Testis (tissue), 2 donors: ENCODE measurements at regions not wholly inside any gene's neighbourhood (a gene's known extent, or its start where the extent isn't known, plus 50 kb on each side); places are given as distances from the start of the nearest gene placed in this dataset.

Source experiments
- DNase-seq: peaks from one replicate; pipeline ENCODE4 v3.0.0-alpha.2; 2019
- H3K27ac ChIP-seq, 2 donors: fragments of 200-600 bp; sonication (generic); one replicate each; pipeline ENCODE4 v1.5.1; 2019
- H3K27me3 ChIP-seq: fragments of 200-600 bp; sonication (generic); one replicate; pipeline ENCODE4 v1.5.1; 2019
- H3K36me3 ChIP-seq: fragments of 200-600 bp; sonication (generic); one replicate; pipeline ENCODE4 v1.5.1; 2017; ENCODE audit warnings: low read depth; ENCODE audit errors: missing control alignments
- H3K4me1 ChIP-seq: fragments of 200-600 bp; sonication (generic); one replicate; pipeline ENCODE4 v1.5.1; 2019
- H3K4me3 ChIP-seq, 2 donors: fragments of 200-600 bp; sonication (generic); one replicate each; pipeline ENCODE4 v1.5.1; 2017 to 2019
- H3K9me3 ChIP-seq: fragments of 200-600 bp; sonication (generic); one replicate; pipeline ENCODE4 v1.5.1; 2017
- POLR2A ChIP-seq: fragments of 450-650 bp; IDR thresholded peaks from one replicate; pipeline ENCODE4 v1.6.1; 2017; ENCODE audit warnings: antibody characterized with exemption, mild to moderate bottlenecking, moderate library complexity
- WGBS, 2 donors: methylation state at CpG; one replicate each; pipeline ENCODE4 v1.1.5; 2018; 5-methylcytosine and 5-hydroxymethylcytosine counted together
- intact Hi-C: fragments of 100-400 bp; cut with DNase I; formaldehyde crosslinking; loops from one replicate; pipeline ENCODE4 v1.15.1; 2023; ENCODE audit warnings: low total_unique reads
- TF ChIP-seq, protein P1 (sequence below), 3 experiments: fragments of 450-650 bp in 2 of 3; fragments of 200-600 bp in 1 of 3; sonication (generic) in 1 of 3; IDR thresholded peaks; one replicate each; pipeline ENCODE4 v1.5.1; 2016 to 2019; ENCODE audit warnings: antibody characterized with exemption in 3 of 3, mild to moderate bottlenecking in 2 of 3, moderate library complexity in 1 of 3

DNA sequence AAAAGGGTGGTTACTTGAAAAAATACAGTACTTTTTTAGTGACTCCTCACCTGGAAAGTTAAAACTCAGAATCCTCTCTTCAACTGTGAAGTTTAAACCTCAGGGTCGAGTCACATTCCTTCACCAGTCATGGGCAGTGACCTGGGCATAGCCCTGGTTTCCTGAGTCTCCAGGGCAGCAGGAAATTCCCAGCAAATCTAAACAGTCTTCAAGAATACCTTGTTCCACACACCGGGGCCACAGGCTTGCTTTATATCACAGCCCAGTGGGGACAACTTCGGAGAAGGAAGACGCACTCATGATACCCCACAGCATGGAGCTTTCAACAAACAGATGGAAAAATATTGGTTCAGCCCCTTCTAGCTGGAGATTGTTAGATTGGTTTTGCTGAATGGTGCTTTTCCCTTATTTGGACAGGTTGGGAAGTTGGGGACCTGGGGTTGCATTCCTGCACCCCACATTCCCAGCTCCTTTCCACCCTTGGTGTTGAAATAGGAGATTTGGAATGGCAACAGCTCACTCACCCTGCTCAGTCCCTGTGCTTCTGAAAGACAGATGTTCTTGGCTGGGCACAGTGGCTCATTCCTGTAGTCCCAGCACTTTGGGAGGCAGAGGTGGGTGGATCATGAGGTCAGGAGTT lies 113.0 kb upstream of the TMEM170B start:
- peaks cover 41% of the 10 kb centered on the region for H3K4me1 ChIP-seq
- no peaks in the 10 kb centered on the region for H3K9me3 ChIP-seq
- H3K27me3 ChIP-seq, result no peaks in the 10 kb centered on the region
- intact Hi-C loops, result no loop called here
- WGBS, 2 donors, result 61 to 74% methylated on average over 4 of the region's 4 CpGs
- DNase-seq, result no peak
- H3K27ac ChIP-seq, result no peak overlapping the region
- H3K4me3 ChIP-seq, result no peak overlapping the region
- no peaks in the 10 kb centered on the region for H3K36me3 ChIP-seq
- TF ChIP-seq, protein P1, sequence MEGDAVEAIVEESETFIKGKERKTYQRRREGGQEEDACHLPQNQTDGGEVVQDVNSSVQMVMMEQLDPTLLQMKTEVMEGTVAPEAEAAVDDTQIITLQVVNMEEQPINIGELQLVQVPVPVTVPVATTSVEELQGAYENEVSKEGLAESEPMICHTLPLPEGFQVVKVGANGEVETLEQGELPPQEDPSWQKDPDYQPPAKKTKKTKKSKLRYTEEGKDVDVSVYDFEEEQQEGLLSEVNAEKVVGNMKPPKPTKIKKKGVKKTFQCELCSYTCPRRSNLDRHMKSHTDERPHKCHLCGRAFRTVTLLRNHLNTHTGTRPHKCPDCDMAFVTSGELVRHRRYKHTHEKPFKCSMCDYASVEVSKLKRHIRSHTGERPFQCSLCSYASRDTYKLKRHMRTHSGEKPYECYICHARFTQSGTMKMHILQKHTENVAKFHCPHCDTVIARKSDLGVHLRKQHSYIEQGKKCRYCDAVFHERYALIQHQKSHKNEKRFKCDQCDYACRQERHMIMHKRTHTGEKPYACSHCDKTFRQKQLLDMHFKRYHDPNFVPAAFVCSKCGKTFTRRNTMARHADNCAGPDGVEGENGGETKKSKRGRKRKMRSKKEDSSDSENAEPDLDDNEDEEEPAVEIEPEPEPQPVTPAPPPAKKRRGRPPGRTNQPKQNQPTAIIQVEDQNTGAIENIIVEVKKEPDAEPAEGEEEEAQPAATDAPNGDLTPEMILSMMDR (IDR thresholded peaks at IDR 0.05), result no peak

DNA sequence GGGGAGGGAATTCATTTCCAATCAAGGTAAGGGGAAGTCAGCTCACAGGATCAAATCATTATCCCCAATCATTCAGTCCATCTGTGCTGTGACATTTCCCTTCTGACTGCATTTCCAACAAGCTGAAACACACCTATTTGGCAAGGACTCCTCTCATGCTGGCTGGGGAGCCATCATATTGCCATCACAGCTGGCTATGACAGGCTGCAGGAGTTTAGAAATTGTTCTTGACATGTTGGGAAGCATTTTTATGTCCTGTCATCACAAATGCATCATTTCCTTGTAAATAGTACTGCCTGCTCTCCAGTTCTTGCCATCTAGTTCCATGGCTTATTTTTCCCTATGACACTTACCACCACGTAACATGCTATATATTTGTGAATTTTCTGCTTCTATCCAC lies 113.9 kb upstream of the TMEM170B start:
- intact Hi-C loops, result no loop called here
- TF ChIP-seq, protein P1 (IDR thresholded peaks at IDR 0.05), result no peak
- no peak for TF ChIP-seq POLR2A
- Histone ChIP-seq H3K36me3 (no peaks in the 10 kb centered on the region), H3K4me1 (peaks cover 33% of the 10 kb centered on the region), H3K27me3 (no peaks in the 10 kb centered on the region), H3K4me3 (no peak overlapping the region), H3K27ac (peak overlapping the region in 1 of 2 donors; percentile 29), H3K9me3 (no peaks in the 10 kb centered on the region)
- 95 to 100% methylated on average over 1 of the region's 1 CpG for WGBS, 2 donors
- no peak for DNase-seq

DNA sequence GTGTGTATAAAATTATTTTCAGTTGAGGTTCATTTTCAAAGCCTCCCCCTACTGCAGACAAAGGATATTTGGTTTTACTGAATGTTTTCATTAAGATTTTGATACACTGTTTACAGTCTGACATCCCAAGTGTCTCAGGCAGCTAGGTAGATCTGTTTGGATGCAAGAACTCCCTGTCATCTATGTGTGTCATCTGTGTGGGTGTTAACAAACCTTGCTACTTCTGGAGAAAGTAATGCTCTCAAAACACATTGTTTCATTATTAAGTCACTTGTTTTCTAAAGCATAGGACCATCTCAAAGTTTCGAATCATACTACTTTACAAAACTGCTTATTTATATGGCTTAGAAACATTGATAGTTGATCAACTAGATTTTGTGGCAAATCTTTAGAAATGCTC lies 114.5 kb upstream of the TMEM170B start:
- 58 to 71% methylated on average over 1 of the region's 1 CpG for WGBS, 2 donors

DNA sequence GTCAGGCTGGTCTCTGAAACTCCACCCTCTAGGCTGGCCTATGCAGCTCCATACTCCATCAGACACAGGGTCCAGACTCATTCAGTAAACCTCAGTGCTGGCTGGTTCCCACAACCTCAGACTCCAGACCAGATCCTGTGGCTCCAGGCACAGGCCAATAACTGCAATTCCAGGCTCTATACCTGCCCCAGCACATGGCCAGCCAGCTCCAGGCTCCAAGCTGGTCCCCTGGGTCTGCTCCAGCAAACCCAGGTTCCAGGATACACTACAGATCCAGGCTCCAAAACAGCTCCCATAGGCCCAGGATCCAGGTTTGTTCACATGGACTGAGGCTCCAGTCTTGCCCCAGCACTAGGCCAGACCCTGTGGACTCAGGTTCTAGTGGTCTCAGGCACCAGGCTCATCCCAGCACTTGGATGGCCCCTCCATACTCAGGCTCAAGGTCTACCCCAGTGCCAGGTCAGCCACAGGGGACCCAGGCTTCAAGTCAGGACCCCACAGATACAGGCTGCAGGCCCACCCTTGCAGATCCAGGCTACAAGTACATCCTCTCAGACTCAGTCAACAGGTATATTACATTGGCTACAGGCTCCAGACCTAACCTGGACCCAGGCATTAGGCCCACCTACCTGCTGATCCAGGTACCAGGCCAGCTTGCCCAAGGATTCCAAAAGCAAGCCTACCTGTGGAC lies 117.6 kb upstream of the TMEM170B start:
- no peak for TF ChIP-seq POLR2A
- TF ChIP-seq, protein P1 (IDR thresholded peaks at IDR 0.05), result no peak
- no peaks in the 10 kb centered on the region for H3K36me3 ChIP-seq

More for the DNA sequence above, 114.5 kb upstream of the TMEM170B start:
- no peaks in the 10 kb centered on the region for H3K9me3 ChIP-seq
- intact Hi-C loops, result no loop called here
- no peaks in the 10 kb centered on the region for H3K36me3 ChIP-seq
- no peak for TF ChIP-seq POLR2A
- TF ChIP-seq, protein P1 (IDR thresholded peaks at IDR 0.05), result no peak
- H3K27ac ChIP-seq, result peak overlapping the region in 1 of 2 donors; percentile 29
- no peaks in the 10 kb centered on the region for H3K27me3 ChIP-seq
- DNase-seq, result no peak
- no peak overlapping the region for H3K4me3 ChIP-seq
- H3K4me1 ChIP-seq, result peaks cover 27% of the 10 kb centered on the region

More for the DNA sequence above, 117.6 kb upstream of the TMEM170B start:
- intact Hi-C loops, result no loop called here
- no peak for DNase-seq
- Histone ChIP-seq H3K9me3 (no peaks in the 10 kb centered on the region), H3K27me3 (no peaks in the 10 kb centered on the region), H3K27ac (no peak overlapping the region), H3K4me3 (no peak overlapping the region), H3K4me1 (peaks cover 5% of the 10 kb centered on the region)
